HG02970 (cell line): ENCODE measurements at regions not wholly inside any gene's neighbourhood (a gene's known extent, or its start where the extent isn't known, plus 50 kb on each side); places are given as distances from the start of the nearest gene placed in this dataset.

Experiments
- ATAC-seq: cut with Tn5 transposase; IDR thresholded peaks from one replicate; pipeline ENCODE4 v1.9.1; 2021; ENCODE audit warnings: mild to moderate bottlenecking, moderate library complexity, moderate number of reproducible peaks; ENCODE audit not compliant: unreplicated experiment, low FRiP score

DNA sequence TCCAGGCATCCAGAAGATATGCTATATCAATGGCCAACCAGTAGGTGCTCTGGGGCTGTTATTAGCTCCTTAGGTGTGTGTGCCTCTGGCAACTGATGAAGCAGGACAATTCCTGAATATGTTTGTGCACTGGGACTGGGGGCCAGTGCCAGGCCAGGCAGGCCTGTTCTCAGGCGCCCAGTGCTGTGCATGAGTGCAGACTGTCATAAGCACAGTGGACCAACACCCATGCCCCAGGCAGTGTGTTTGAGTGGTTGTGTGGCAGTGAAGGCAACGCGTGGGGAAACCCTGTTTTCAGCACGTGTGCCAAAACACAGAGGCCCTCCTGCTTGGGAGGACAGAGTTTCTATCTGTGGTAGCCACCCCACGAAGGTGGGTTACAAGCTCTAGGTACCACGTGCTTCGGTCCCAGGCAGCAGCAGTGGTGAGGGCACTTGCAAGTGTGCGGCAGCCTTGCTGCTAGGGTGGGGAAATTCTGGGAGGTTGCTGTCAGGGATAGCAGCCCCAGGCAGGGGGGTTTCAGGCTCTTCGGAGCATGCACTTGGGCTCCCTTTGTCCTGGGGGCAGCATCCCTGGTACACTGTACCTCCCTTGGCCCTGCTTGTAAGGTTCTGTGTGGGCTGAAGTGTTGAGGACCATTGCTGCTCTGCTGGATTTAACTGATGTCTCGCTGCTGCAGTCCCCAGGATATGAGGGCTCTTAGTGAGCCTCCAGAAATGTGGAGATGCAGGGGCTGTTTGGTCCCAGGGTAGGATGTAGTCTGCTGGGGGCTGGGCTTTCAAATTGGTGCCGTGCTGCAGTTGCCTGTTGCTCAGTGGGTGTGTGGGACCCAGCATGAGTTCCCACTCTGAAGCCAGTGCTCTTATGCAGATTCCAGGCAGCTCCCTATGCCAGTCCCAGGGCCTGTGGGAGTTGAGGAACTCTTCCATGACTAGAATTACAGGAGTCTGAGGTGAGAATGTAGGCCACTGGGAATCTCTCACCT is 280.9 kb downstream of the RPRM start:
- ATAC-seq = no peak

DNA sequence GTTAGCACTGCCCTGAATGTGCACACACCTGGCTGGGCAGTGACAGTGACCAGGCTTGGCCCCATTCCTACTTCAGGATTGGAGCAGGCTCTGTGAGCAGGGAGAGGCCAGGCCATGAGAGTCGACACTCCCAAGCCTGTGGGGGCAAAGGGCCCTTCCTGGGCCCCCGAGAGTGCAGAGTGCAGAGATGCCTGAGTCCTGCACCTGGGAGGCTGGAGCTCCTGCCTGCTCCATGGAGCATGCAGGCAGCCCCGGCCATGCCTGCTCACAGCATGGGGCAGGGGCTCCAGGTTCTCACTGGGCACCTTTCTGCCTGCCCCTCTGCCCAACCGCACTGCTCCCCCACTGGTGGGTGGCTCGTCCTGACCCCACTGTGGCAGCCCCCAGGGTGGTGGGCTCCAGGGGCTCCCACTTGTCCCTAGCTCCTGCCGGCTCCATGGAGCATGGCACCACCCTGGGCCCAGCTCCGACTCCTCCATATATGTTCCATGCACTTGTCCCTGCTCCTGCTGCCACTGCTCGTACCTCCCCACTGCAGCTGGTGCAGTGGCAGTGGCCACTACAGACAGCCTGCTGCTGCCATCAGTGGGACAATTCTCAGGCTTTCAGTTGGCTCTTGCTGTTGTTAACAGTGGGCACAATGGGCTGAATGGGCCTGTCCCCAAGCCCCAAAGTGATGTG is 282.0 kb downstream of the RPRM start:
- no peak for ATAC-seq

DNA sequence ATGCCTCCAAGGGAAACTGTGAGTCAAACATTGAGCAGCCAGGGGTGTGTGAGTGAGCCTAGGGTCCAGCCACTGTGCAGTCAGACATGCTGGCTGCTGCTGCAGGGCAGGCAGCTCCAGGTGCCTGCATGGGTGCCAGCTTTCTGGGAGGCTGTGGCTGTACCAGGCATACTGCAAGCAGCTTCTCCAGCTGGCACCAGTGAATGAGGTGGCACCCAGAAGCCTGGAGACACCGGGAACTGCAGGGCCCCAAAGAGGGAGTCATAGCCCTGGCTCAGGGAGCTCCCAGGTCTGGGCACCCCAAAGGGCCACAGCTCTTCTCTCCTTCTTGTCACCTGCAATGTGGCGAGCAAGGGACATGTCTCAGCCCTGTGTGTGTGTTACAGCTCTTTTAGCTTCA is 283.2 kb downstream of the RPRM start:
- no peak for ATAC-seq

DNA sequence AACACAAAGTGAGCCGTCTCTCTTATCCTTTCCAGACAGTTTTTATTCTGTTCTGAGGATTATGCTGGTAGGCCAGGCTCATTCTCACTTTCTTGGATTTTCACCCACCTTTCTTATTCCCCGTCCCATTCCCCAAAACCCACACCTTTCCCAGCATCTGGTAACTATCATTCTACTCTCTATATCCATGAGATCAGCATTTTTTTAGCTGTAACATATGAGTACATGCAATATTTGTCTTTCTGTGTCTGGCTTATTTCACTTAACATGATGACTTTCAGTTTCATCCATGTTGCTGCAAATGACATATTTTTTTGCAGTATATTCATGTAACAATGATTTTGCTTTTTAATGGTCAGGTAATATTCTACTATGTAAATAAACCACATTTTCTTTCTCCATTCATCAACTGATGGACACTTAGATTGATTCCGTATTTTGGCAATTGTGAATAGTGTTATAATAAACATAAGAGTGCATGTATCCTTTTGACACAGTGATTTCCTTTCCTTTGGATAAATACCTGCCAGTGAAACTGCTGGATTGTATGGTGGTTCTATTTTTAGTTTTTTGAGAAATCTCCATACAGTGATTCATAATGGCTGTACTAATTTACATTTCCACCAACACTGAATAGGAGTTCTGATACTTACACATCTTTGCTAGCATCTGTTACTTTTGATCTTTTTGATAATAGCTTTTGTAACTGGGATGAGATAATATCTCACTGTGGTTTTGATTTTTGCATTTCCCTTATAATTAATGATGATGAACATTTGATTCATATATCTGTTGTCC is 289.3 kb downstream of the RPRM start:
- no peak for ATAC-seq

DNA sequence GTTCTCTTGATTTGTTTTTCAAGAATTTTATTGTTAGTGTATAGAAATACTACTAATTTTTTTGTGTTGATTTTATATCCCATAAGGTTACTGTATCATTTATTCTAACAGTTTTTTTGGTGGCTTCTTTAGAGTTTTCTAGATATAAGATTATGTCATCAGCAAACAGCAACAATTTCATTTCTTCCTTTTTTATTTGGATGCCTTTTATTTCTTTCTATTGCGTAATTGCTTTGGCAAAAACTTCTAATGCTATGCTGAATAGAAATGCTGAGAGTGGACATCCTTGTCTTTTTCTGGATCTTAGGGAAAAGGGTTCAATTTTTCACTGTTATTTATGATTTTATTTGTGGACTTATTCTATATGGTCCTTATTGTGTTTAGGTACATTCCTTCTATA is 298.8 kb downstream of the RPRM start:
- no peak for ATAC-seq

DNA sequence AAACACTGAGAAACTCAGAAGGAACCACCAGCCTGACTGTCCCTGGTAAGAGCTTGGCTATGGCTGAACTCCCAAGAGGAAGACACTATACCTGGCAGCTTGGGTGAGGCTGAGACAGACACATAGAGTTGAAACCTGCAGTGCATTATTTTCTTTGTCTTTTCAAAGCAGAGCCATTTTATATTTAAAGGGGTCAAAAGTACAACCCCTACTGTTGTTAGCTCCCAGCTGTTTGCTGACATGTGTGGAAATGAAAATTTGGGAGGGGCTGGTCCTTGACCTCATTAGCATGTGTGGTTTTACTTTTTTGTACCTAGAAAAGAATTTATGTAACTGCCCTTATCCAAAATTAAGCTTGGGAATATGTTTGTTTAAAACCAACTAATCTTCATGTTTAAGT is 309.0 kb downstream of the RPRM start:
- ATAC-seq = no peak

DNA sequence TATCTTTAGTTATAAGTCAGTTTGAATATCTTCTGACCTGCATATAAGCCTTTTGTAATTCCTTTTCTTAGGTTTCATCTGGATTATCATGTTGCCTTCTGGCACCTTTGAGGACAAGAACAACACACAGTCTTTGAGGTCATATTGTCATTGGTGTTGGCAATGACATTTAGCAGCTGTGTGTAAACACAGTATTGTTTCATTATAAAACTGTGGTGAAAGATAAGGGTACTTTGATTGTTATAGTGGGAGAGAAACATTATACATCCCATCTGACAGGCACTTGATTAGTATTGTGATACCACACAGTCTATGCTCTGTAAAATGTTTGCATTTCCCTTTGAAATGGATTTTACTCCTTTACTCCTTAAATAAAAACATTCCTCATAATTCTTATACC is 313.5 kb downstream of the RPRM start:
- ATAC-seq = no peak

DNA sequence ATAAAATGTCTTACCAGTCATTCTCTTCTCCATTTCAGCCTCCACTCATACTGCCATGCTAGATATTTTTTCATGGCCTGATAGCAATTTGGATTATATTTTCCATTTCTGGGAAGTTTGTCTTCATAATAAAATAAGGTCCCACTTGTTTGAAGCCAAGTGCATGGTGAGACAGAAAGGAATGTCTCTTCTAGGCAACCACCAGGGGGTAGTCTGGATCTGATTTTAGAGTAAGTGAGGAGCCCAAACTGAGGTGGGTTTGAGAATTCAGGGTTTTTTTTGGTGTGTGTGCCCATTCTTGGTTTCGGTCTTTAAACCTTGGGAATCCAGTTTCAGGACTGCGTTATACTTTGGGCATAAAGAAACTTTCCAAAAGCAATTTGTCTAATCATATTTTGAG is 315.5 kb downstream of the RPRM start:
- ATAC-seq = no peak

DNA sequence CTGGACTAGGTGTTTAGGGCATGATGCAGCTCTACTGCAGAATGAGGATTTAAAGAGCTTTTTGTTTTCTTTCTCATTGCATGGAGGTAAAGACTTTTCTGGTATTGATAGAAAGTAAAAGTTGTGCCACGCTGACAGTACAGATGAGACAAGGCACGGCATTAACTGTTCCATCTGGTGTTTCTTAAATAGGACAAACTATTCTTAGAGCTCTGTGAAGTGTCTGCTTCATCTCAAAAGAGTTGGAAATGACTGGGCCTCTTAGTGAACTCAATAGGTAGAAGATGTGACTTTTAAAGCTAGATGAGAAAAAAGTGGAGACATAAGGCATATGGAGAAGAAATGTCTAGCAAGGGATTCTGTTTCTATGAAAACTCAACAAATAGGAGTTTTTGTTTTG is 321.8 kb downstream of the RPRM start:
- no peak for ATAC-seq

DNA sequence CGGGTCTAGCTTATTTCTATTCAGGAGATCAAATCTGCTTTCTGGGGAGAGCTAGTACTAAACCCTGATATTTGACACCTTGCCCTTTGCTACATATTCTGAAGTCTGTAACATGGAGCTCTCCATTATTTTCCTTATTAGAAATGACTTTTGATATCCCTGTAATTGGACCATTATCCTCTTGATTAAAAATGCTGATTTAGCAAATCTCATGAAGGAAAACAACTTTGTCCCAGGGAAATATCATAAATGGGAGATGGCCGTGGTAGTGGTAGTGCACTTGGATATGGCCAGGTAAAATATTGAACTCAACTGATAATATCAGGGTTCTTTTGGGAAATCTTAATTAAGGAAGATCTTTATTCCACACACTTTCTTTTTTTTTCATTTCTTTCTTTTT is 326.5 kb downstream of the RPRM start:
- no peak for ATAC-seq

DNA sequence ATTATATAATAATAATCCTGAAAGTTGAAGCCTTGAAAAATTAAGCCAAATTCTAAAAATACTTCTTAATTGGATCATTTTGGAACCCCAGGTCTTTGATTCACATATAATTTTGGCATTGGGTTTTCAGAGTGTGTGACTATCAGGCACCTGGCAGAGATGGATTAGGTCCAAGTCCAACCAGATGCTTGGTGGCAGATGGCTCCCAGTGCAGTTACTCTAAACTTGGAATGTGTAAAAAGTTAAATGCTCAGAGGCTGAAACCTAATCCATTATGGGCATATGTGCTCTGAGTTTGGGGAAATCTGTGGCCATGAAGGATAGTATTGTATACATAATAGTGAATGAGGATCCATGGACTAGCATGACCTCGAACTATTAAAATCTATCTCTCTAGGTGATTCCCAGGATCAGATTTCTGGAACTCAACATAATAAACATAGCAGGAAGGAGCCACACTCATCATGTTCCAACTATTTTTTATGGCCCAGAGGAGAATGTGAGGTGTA is 333.0 kb downstream of the RPRM start:
- ATAC-seq = no peak

DNA sequence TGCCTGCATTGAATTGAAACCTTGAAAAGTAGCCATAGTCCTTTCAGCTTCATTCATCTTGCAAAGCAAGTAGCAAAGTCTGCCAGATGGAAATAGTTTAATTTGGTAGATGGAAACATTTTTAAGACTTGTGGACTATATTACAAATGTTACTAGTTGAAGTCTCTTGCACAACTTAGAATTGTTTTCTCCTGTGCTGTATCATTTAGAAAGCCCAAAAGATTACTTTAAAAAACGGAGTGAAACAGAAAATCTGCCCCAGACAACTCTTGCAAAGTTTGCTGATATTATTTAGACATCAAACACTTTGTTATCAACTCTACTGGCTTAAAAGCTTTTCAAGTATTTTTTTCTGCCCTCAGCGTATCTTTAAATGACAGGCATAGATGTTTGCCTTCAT is 335.0 kb downstream of the RPRM start:
- no peak for ATAC-seq

DNA sequence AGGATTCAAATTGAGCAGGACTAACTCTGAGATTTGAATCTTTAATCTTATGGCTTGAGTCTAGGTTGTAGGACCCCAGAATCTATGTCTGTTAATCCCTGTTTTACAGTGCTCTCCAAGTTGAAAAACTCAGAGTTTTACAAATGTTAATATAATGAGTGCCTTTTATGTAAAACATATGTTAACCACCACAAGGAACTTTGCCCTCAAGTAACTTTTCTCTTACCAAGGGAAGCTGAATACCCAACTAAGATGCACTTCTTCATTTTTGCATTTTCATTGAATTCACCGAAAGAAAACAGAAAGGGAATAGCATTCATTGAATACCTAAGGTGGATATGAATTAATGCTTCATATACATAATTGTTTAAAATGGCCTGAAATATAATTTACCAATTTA is 338.1 kb downstream of the RPRM start:
- ATAC-seq = no peak

DNA sequence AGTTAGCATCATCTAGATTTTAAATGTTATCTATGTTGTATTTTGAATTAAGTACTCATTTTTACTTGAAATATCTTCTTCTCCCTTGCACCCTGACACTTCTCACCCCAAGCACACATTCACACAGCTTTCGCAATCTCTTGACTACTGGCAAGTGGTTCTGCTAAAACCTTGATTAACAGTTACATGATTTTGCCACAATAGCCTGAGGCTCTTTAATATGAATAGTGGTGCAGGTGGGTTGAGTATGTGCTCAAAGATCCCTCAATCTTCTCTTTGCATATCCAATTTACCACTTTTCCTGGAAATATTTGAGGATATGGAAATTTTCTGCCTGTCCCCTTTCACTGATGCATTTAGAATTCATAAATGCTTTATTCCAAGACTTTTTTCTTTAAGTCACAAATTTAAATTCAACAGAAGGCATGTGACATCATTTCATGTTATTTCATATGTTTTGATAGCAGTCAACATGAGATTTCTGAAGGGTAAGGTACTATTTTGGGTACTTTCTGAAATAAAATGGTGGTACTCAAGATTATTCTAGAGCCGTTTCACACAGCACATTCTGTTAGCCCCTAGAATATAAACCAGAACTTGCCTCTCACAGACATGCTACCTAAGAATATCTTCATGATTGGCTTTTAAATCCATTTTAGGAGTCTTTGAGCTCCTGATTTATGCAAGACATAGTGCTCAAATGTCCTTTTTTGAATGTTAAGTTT is 339.7 kb downstream of the RPRM start:
- ATAC-seq = no peak

DNA sequence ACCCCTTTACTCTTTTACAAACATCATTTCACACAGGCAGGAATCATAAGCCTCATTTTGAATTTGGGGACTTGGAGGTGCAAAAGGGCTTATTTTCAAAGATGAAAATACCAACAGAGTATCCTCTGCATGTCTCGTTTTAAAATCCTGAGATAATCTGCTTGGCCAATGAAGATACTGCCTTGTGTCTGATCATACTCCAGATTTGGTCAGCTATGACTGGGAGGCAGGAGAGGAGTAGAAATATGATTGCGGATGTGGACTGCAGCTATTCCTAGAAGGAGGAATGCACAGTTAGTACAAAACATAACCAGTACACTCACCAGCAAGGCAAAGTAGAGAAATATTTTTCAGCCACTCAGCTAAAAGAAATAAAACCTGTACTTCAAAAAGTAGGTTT is 342.3 kb downstream of the RPRM start:
- ATAC-seq = no peak

DNA sequence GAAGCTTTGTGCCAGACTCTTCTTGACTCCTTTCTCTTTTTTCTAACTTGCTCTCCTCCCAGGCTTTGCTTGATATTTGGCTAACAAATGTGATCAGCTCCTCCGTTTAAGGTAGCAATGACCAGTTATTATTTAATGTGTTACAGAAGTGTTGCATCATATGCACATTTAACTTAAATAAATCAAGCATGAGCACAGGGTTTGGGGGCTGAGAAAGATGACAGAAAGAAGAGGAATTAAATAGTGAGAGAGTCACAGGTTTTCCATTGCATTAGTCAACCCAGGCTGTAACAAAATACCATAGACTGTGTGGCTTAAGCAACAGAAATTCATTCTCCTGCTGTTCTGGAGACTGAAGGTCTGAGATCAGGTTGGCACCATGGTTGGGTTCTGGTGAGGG is 343.8 kb downstream of the RPRM start:
- no peak for ATAC-seq

DNA sequence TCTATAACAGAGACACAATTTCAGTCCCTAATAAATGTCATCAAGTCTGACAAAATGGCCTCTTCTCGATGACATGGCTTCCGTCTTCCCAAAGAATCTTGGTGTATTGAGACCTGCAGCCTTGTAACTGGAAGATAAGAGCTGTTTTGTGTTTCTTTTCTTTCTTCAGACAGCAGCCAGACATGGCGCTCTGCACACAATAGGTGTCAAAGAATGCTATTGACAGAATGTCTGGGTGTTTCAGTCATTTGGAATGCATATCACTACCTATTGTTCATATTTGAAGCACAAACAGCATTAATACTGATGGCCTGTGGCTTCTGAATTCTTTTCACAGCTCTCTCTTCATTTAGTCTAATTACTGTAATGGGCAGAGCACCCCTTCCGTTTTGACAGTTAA is 344.8 kb downstream of the RPRM start:
- no peak for ATAC-seq

DNA sequence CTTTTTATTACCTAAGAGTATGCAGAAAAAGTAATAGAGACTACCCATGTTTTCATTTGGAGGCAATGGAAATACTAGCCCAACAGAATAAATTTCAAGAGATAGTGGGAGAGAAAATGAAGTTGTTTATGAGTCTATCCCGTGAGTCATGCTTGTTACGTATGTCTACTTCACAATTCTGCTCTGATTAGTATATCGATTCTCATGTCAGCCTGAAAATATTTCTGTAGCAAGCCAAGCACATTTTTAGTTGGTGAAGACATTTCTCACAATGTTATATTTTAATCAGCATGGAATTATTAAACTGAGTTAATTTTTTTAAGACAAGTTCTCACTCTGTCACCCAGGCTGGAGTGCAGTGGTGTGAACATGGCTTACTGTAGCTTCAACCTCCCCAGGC is 346.1 kb downstream of the RPRM start:
- no peak for ATAC-seq

DNA sequence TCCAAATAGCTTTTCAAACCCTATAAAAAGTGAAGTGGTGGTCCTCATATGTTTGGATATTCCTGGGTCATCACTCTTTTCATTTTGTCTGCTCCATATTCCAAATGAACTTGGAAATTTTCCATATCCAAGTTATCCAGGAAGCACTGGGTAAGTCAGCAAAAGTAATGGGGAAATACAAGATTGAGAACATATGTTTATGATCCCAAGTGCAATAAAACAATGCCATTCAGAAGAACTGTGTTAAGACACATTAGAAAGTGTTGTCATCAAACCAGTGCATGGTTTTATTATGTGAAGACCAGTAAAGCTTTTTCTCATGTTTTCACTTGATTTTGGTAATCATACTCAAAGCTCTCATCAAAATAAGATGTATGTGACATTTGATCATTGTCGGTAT is 363.4 kb downstream of the RPRM start:
- ATAC-seq = no peak

DNA sequence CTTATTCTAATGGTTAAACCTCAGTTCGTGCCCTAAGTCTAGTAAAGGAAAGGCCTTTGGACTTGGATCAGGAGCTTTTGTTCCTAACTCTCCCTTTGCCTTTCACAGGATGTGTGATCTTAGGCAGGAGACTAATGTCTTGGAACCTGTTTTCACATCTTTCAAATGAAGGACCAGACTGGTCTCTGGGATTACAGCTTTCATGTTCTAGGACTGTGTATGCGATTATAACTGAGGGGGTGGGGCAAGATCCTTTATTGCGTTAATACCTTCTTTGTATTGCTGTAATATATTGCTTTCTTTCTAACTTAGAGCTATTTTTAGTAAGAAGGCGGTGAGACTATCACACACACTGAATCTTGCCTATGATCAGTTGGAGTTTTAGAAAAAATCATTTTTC is 368.1 kb downstream of the RPRM start:
- ATAC-seq = no peak
